A549 (cell line): ENCODE measurements at regions not wholly inside any gene's neighbourhood (a gene's known extent, or its start where the extent isn't known, plus 50 kb on each side); places are given as distances from the start of the nearest gene placed in this dataset.

Experiments
- CBX8 ChIP-seq: fragments of 200-600 bp; sonication (generic); IDR thresholded peaks from 2 replicates; pipeline ENCODE4 v1.6.1; 2016
- CTCF ChIP-seq: fragments of >200 bp; sonication (Bioruptor Twin); formaldehyde crosslinking; IDR thresholded peaks from 3 replicates; pipeline ENCODE4 v1.5.1; 2016
- MAZ ChIP-seq: fragments of 150-350 bp; IDR thresholded peaks from 2 replicates; pipeline ENCODE4 v1.6.1; 2014; ENCODE audit warnings: antibody characterized with exemption, low read depth, low read length, borderline replicate concordance
- POLR2AphosphoS2 ChIP-seq: conservative IDR thresholded peaks from 2 replicates; pipeline ENCODE4 v1.6.1; 2012; ENCODE audit warnings: low read length, improper control_type of control experiment, inconsistent platforms
- ZSCAN20 ChIP-seq: fragments of 250-450 bp; sonication (Bioruptor Pico); IDR thresholded peaks from 2 replicates; pipeline ENCODE4 v1.8.0; 2022; ENCODE audit warnings: mild to moderate bottlenecking, moderate library complexity

GRCh38 chr2:77920838-77921366 lies 398.7 kb upstream of the LRRTM4 start:
- no peak for TF ChIP-seq CBX8
- TF ChIP-seq CTCF: no peak
- TF ChIP-seq POLR2AphosphoS2: no peak
- no peak for TF ChIP-seq ZSCAN20
- no peak for TF ChIP-seq MAZ
